Stomach (tissue), 4 donors: ENCODE measurements at regions not wholly inside any gene's neighbourhood (a gene's known extent, or its start where the extent isn't known, plus 50 kb on each side); places are given as distances from the start of the nearest gene placed in this dataset.

Experiments used
- POLR2A ChIP-seq, 4 donors: fragments of 450-650 bp; IDR thresholded peaks; one replicate each; pipeline ENCODE4 v1.6.1; 2016; ENCODE audit warnings: antibody characterized with exemption in 4 of 4, control low read depth in 2 of 4, mild to moderate bottlenecking in 1 of 4, moderate library complexity in 1 of 4
- POLR2AphosphoS5 ChIP-seq, 3 donors: sonication (generic); formaldehyde crosslinking; IDR thresholded peaks; one replicate each; pipeline ENCODE4 v1.6.1; 2016; ENCODE audit warnings: antibody characterized with exemption in 3 of 3
- TF ChIP-seq, protein P1 (sequence below), 7 experiments: fragments of 450-650 bp in 4 of 7; fragments of 200-600 bp in 3 of 7; sonication (generic) in 3 of 7; IDR thresholded peaks; one replicate each; pipeline ENCODE4 v1.5.1; 2016 to 2019; ENCODE audit warnings: antibody characterized with exemption in 7 of 7, control low read depth in 2 of 7, mild to moderate bottlenecking in 1 of 7

DNA sequence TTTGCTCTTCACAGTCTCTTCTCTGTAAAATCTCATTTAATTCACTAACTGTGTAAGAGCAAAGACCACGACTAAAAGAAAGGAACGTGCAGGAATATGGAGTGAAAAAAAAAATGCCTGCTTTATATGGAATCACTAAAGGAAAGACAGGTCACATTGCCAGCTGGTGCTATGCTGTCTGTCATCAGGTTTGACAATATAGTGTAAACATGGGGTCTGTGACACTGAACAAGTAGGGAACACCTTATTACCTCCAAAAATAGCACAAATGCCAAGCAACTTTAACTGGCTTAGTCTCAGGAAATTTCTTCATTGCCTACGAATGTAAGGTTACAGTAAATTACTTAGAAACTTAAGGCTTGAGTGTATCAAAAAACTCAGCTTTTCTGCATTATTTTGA, 364.5 kb upstream of the LINC00305 start:
- TF ChIP-seq, protein P1, sequence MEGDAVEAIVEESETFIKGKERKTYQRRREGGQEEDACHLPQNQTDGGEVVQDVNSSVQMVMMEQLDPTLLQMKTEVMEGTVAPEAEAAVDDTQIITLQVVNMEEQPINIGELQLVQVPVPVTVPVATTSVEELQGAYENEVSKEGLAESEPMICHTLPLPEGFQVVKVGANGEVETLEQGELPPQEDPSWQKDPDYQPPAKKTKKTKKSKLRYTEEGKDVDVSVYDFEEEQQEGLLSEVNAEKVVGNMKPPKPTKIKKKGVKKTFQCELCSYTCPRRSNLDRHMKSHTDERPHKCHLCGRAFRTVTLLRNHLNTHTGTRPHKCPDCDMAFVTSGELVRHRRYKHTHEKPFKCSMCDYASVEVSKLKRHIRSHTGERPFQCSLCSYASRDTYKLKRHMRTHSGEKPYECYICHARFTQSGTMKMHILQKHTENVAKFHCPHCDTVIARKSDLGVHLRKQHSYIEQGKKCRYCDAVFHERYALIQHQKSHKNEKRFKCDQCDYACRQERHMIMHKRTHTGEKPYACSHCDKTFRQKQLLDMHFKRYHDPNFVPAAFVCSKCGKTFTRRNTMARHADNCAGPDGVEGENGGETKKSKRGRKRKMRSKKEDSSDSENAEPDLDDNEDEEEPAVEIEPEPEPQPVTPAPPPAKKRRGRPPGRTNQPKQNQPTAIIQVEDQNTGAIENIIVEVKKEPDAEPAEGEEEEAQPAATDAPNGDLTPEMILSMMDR (IDR thresholded peaks at IDR 0.05): no peak
- TF ChIP-seq POLR2A (IDR thresholded peaks at IDR 0.05) (no peak), POLR2AphosphoS5 (IDR thresholded peaks at IDR 0.05) (no peak)
